Ishikawa (cell line): ENCODE measurements at regions not wholly inside any gene's neighbourhood (a gene's known extent, or its start where the extent isn't known, plus 50 kb on each side); places are given as distances from the start of the nearest gene placed in this dataset.

ENCODE experiments used
- CEBPB ChIP-seq: IDR thresholded peaks from 2 replicates; pipeline ENCODE4 v1.6.1; 2012
- TAF1 ChIP-seq: IDR thresholded peaks from 2 replicates; pipeline ENCODE4 v1.6.1; 2012; ENCODE audit warnings: low read depth, mild to moderate bottlenecking
- TF ChIP-seq, protein P1 (sequence below): IDR thresholded peaks from 2 replicates; pipeline ENCODE4 v1.6.1; 2012; ENCODE audit warnings: low read depth, mild to moderate bottlenecking

DNA sequence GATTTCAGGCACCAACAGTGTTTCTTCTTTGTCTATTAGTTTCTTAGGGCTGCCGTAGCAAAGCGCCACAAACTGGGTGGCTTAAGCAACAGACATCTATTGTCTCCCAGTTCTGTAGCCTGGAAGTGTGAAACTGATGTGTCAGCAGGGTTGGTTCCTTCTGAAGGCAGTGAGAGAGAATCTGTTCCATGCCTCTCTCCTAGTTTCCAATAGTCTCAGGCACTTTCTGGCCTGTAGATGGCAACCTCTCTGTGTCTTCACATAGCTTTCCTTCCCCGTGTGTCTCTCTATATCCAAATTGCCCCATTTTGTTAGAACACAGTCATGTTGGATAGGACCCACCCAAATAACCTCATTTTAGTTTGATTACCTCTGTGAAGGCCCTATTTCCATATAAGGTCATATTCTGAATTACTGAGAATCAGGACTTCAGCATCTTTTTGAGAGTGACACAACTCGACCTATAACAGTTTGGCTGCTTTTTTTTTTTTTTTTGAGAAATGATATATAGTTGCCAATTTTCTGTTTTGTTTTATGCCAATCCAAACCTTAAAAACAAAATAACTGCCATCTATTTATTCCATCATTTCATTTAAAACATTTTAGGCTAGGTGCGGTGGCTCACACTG lies 108.2 kb downstream of the SLC36A4 start:
- TF ChIP-seq, protein P1, sequence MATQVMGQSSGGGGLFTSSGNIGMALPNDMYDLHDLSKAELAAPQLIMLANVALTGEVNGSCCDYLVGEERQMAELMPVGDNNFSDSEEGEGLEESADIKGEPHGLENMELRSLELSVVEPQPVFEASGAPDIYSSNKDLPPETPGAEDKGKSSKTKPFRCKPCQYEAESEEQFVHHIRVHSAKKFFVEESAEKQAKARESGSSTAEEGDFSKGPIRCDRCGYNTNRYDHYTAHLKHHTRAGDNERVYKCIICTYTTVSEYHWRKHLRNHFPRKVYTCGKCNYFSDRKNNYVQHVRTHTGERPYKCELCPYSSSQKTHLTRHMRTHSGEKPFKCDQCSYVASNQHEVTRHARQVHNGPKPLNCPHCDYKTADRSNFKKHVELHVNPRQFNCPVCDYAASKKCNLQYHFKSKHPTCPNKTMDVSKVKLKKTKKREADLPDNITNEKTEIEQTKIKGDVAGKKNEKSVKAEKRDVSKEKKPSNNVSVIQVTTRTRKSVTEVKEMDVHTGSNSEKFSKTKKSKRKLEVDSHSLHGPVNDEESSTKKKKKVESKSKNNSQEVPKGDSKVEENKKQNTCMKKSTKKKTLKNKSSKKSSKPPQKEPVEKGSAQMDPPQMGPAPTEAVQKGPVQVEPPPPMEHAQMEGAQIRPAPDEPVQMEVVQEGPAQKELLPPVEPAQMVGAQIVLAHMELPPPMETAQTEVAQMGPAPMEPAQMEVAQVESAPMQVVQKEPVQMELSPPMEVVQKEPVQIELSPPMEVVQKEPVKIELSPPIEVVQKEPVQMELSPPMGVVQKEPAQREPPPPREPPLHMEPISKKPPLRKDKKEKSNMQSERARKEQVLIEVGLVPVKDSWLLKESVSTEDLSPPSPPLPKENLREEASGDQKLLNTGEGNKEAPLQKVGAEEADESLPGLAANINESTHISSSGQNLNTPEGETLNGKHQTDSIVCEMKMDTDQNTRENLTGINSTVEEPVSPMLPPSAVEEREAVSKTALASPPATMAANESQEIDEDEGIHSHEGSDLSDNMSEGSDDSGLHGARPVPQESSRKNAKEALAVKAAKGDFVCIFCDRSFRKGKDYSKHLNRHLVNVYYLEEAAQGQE = no peak
- TF ChIP-seq CEBPB = no peak
- no peak for TF ChIP-seq TAF1
